Glutamatergic neuron (in vitro differentiated cells): ENCODE measurements at regions not wholly inside any gene's neighbourhood (a gene's known extent, or its start where the extent isn't known, plus 50 kb on each side); places are given as distances from the start of the nearest gene placed in this dataset.
"Not testable (repeated sequence)": the region's sequence is repeated elsewhere in the genome, so short reads cannot be mapped to it uniquely, and the experiment has no call there.

Experiments
- DNase-seq: peaks from one replicate; pipeline ENCODE4 v3.0.0; 2022
- H3K27ac Mint-ChIP-seq: one replicate; pipeline ENCODE4 v1.8.0; 2020; ENCODE audit warnings: mild to moderate bottlenecking, mixed read lengths, inconsistent platforms; ENCODE audit not compliant: unreplicated experiment
- H3K27me3 Mint-ChIP-seq: one replicate; pipeline ENCODE4 v1.8.0; 2020; ENCODE audit warnings: mild to moderate bottlenecking, moderate library complexity, mixed read lengths, inconsistent platforms; ENCODE audit not compliant: unreplicated experiment
- H3K36me3 Mint-ChIP-seq: one replicate; pipeline ENCODE4 v1.8.0; 2020; ENCODE audit warnings: mild to moderate bottlenecking, mixed read lengths, inconsistent platforms; ENCODE audit not compliant: unreplicated experiment
- H3K4me1 Mint-ChIP-seq: one replicate; pipeline ENCODE4 v1.8.0; 2020; ENCODE audit warnings: mild to moderate bottlenecking, low read depth, mixed read lengths, inconsistent platforms; ENCODE audit not compliant: unreplicated experiment
- H3K4me3 Mint-ChIP-seq: one replicate; pipeline ENCODE4 v1.8.0; 2020; ENCODE audit warnings: mild to moderate bottlenecking, mixed read lengths, inconsistent platforms; ENCODE audit not compliant: unreplicated experiment
- H3K9me3 Mint-ChIP-seq: one replicate; pipeline ENCODE4 v1.8.0; 2020; ENCODE audit warnings: mild to moderate bottlenecking, moderate library complexity, mixed read lengths, inconsistent platforms; ENCODE audit not compliant: unreplicated experiment
- TF ChIP-seq, protein P1 (sequence below): fragments of 200-600 bp; sonication (generic); IDR thresholded peaks from one replicate; pipeline ENCODE4 v1.5.0; 2021; ENCODE audit not compliant: partially characterized antibody, unreplicated experiment

DNA sequence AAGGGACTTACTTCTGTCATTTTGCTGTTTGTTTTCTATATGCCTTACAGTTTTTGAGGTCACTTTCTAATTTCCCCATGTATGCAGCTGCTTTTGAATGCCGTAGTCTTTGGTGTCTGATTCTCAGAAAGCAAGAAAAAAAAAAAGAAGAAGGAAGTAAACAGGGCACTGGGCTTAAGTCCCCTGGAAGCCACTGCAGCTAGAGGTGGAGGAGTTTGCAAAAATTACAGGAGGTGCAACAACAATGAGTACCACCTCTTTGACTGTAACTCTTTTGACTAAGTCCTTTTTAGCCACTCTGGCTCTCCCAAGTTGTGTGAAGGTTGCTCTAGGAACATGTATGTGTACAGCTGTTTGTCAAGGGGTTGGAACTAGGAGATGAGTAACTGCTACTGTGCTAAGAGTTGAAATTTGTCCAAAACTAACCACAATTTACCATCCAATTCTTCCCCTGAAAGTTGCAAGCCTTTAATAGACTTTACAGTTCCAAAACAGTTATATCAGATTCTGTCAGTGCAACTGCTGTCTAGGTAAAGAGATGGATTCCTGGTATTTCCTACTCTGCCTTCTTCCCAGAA lies 588.0 kb upstream of the LRRN3 start:
- Mint-ChIP-seq H3K27ac (no peak overlapping the region), H3K4me3 (no peak overlapping the region), H3K4me1 (peaks cover 3% of the 10 kb centered on the region), H3K27me3 (no peaks in the 10 kb centered on the region), H3K9me3 (no peaks in the 10 kb centered on the region), H3K36me3 (peaks cover 4% of the 10 kb centered on the region)
- TF ChIP-seq, protein P1, sequence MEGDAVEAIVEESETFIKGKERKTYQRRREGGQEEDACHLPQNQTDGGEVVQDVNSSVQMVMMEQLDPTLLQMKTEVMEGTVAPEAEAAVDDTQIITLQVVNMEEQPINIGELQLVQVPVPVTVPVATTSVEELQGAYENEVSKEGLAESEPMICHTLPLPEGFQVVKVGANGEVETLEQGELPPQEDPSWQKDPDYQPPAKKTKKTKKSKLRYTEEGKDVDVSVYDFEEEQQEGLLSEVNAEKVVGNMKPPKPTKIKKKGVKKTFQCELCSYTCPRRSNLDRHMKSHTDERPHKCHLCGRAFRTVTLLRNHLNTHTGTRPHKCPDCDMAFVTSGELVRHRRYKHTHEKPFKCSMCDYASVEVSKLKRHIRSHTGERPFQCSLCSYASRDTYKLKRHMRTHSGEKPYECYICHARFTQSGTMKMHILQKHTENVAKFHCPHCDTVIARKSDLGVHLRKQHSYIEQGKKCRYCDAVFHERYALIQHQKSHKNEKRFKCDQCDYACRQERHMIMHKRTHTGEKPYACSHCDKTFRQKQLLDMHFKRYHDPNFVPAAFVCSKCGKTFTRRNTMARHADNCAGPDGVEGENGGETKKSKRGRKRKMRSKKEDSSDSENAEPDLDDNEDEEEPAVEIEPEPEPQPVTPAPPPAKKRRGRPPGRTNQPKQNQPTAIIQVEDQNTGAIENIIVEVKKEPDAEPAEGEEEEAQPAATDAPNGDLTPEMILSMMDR: no peak
- no peak for DNase-seq

DNA sequence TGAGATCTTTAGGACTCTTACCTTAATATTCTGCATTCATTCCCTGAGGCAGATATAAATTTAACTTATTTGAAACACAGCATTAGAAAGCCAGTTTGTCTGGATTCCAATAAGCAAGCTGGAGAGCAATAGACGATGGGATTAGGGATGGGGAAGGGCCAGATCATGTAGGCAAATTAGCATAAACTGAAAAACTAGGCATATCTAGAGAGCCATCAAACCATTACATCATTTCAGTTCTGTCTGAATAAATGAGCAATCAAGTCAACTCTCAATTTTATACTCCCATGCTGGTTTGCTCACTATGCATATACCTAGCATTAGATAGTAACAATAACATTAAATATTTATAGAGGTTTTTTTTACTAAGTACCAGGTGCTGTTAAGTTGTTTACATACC lies 583.6 kb upstream of the LRRN3 start:
- Mint-ChIP-seq H3K4me1 (peaks cover 11% of the 10 kb centered on the region), H3K4me3 (no peak overlapping the region), H3K36me3 (peaks cover 8% of the 10 kb centered on the region), H3K27ac (no peak overlapping the region), H3K27me3 (peaks cover 4% of the 10 kb centered on the region), H3K9me3 (no peaks in the 10 kb centered on the region)
- DNase-seq: no peak
- TF ChIP-seq, protein P1: no peak

DNA sequence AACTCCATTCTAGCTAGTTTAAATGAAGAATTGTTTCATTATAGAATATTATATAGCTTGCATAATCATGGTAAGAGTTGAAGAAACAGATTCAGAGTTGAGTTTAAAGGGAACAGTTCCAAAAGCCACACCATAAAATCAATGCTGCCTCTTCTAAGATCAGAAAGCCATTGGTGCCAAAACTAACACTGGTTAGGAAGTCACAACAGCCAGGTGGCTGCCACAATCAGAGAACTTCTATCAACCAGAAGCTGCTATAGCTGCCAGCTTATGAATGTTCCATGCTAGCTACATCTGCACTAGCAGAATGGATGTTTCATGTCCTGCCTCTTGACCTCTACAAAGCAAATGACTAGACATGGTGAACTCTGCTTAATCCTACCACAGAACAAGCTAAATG lies 583.1 kb upstream of the LRRN3 start:
- peaks cover 8% of the 10 kb centered on the region for H3K36me3 Mint-ChIP-seq
- H3K27ac Mint-ChIP-seq: no peak overlapping the region
- no peaks in the 10 kb centered on the region for H3K9me3 Mint-ChIP-seq
- peaks cover 4% of the 10 kb centered on the region for H3K27me3 Mint-ChIP-seq
- H3K4me1 Mint-ChIP-seq: peaks cover 11% of the 10 kb centered on the region
- TF ChIP-seq, protein P1: no peak
- DNase-seq: no peak
- H3K4me3 Mint-ChIP-seq: no peak overlapping the region

DNA sequence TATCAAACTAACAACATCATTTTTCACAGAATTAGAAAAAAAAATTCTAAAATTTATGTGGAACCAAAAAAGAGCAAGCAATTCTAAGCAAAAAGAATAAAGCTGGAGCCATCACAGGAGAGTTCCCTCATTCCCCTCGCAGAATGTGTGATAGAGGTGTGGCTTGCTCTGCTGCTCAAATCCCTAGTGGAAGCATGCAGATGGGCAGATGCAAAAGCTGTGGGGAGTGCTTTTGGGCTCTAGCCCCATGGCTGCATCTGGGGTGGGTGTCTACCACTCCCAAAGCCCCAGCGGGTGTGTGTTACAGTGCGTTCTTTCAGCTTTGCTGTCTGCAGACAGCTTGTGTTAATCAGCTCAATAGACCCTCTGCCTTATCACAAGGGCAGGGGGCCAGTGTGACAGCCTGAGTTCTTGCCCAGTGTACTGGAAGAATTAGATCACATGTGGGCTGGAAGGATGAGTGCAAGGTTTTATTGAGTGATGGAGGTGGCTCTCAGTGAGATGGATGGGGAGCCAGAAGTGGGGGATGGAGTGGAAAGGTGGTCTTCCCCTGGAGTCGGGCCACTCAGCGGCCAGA lies 575.9 kb upstream of the LRRN3 start:
- H3K4me1 Mint-ChIP-seq: peaks cover 15% of the 10 kb centered on the region
- not testable (repeated sequence) for H3K36me3 Mint-ChIP-seq, H3K4me3 Mint-ChIP-seq, H3K27me3 Mint-ChIP-seq, H3K9me3 Mint-ChIP-seq
- DNase-seq: peak; percentile 30
- H3K27ac Mint-ChIP-seq: peak overlapping the region; percentile 81

DNA sequence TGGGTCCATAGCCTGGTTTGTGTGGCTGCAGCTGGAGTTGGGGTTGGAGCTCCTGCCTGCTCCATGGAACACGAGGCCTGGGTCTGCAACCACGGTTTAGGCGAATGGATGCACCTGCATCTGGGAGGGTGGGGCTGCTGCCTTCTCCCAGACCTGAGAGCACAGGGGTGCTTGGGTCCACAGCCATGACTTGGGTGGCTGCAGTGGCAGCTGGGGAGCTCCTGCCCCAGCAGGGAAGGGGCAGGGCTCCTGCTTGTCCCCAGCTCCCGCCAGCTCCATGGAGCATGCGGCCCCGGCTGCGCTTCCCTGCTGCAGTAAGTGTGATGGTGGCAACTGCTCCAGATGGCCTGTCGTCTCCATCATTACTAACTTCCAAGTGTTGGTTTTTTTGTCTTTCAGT lies 571.1 kb upstream of the LRRN3 start:
- TF ChIP-seq, protein P1: no peak
- H3K27ac Mint-ChIP-seq: no peak overlapping the region
- DNase-seq: no peak
- H3K4me1 Mint-ChIP-seq: peaks cover 24% of the 10 kb centered on the region
- H3K4me3 Mint-ChIP-seq: no peak overlapping the region
- H3K9me3 Mint-ChIP-seq: peaks cover 9% of the 10 kb centered on the region
- H3K36me3 Mint-ChIP-seq: peaks cover 4% of the 10 kb centered on the region
- H3K27me3 Mint-ChIP-seq: peaks cover 3% of the 10 kb centered on the region
